ENCODE measurements at regions not wholly inside any gene's neighbourhood (a gene's known extent, or its start where the extent isn't known, plus 50 kb on each side); places are given as distances from the start of the nearest gene placed in this dataset.

DNA sequence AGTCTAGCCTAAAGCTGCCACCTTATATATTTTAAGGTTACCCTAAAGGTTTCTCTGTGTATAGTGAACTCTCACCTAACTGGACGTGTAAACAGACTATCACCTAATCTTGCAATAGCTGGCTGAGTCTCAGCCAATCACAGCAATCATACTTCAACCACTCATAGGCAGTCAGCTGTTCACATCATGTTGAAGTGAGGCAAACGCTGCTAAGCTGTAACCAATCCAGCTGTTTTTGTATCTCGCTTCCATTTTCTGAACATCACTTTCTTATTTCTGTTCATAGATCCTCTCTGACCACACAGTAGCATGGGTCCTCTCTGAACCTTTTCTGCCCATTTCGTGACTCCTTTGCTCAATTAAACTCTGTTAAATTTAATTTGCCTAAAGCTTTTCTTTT is 468.2 kb upstream of the POU3F3 start:
- Mint-ChIP-seq H3K4me3 (no peak overlapping the region), H3K27me3 (ENCODE audit: low read depth) (peaks cover 29% of the 10 kb centered on the region), H3K4me1 (no peaks in the 10 kb centered on the region), H3K36me3 (no peaks in the 10 kb centered on the region), H3K9me3 (peaks cover 7% of the 10 kb centered on the region), H3K27ac (no peak overlapping the region)
- DNase-seq (ENCODE audit: low spot score in 2 of 2, unreplicated experiment in 2 of 2): no peak
- TF ChIP-seq, protein P1, sequence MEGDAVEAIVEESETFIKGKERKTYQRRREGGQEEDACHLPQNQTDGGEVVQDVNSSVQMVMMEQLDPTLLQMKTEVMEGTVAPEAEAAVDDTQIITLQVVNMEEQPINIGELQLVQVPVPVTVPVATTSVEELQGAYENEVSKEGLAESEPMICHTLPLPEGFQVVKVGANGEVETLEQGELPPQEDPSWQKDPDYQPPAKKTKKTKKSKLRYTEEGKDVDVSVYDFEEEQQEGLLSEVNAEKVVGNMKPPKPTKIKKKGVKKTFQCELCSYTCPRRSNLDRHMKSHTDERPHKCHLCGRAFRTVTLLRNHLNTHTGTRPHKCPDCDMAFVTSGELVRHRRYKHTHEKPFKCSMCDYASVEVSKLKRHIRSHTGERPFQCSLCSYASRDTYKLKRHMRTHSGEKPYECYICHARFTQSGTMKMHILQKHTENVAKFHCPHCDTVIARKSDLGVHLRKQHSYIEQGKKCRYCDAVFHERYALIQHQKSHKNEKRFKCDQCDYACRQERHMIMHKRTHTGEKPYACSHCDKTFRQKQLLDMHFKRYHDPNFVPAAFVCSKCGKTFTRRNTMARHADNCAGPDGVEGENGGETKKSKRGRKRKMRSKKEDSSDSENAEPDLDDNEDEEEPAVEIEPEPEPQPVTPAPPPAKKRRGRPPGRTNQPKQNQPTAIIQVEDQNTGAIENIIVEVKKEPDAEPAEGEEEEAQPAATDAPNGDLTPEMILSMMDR (IDR thresholded peaks at IDR 0.05; ENCODE audit: unreplicated experiment): no peak

DNA sequence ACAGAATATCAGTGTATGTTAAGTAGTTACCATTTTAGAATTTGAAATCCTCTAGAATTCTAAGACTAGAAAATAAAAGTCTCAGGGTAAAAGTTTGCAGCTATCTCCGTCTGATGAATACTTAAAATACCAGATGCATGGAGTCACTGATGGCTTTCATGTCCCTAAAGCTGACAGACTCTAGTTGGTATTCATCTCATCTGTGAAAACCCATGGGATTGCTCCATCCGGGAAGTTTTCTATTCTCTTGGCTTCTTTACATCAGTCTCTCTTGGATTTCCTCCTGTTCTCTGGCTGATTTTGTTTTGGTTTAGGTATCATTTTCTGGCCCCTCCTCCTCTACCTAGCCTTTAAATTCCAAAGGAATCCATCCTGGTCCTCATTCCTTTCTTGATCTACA is 465.6 kb upstream of the POU3F3 start:
- H3K27me3 Mint-ChIP-seq (ENCODE audit: low read depth): peaks cover 22% of the 10 kb centered on the region
- DNase-seq (ENCODE audit: low spot score in 2 of 2, unreplicated experiment in 2 of 2): no peak
- peaks cover 7% of the 10 kb centered on the region for H3K9me3 Mint-ChIP-seq
- TF ChIP-seq, protein P1 (IDR thresholded peaks at IDR 0.05; ENCODE audit: unreplicated experiment): no peak
- no peaks in the 10 kb centered on the region for H3K36me3 Mint-ChIP-seq
- H3K4me3 Mint-ChIP-seq: no peak overlapping the region
- H3K4me1 Mint-ChIP-seq: no peaks in the 10 kb centered on the region
- H3K27ac Mint-ChIP-seq: no peak overlapping the region

DNA sequence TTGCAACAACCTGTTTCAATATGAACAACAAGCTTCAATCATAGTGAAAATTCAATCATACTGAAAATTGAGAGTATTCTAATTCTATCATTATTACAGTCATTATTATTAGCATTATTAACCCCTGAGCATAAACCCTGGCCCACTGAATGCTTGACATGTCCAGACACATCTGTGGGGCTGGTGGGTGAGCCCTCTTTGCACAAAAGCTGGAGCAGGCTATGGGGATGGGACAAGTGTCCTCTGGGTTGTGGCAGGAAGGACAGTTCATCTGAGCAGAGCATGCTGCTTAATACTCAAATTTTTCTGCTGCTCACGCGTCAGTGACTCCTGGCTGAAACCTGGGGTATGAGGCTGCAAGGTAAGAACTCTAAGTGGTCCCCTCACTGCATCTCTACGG is 451.1 kb upstream of the POU3F3 start:
- H3K4me1 Mint-ChIP-seq: peaks cover 6% of the 10 kb centered on the region
- H3K9me3 Mint-ChIP-seq: no peaks in the 10 kb centered on the region
- TF ChIP-seq, protein P1 (IDR thresholded peaks at IDR 0.05; ENCODE audit: unreplicated experiment): no peak
- no peaks in the 10 kb centered on the region for H3K36me3 Mint-ChIP-seq
- H3K27ac Mint-ChIP-seq: no peak overlapping the region
- H3K4me3 Mint-ChIP-seq: no peak overlapping the region
- peaks cover 12% of the 10 kb centered on the region for H3K27me3 Mint-ChIP-seq (ENCODE audit: low read depth)
- DNase-seq (ENCODE audit: low spot score in 2 of 2, unreplicated experiment in 2 of 2): no peak

DNA sequence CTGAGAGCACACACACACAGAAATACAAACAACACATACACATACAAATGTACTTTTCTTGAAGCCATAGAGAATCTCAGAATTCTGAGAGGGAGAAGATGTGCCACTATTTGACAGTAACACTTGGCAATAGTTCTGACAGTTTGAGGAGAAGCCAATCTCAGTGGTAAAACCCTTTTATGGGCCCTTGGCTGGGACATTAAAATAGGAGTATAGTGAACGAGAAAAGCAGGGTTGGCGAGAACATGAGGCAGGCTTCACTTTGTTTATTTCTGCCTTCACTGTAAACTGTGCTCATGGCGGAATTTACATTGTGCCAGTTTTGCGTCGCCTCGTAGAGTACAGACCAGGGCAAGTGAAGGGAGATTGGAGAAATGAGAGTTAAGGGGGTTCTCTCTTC is 449.4 kb upstream of the POU3F3 start:
- H3K4me3 Mint-ChIP-seq: no peak overlapping the region
- no peak overlapping the region for H3K27ac Mint-ChIP-seq
- H3K27me3 Mint-ChIP-seq (ENCODE audit: low read depth): peaks cover 12% of the 10 kb centered on the region
- H3K36me3 Mint-ChIP-seq: no peaks in the 10 kb centered on the region
- peaks cover 8% of the 10 kb centered on the region for H3K4me1 Mint-ChIP-seq
- no peak for DNase-seq (ENCODE audit: low spot score in 2 of 2, unreplicated experiment in 2 of 2)
- TF ChIP-seq, protein P1 (IDR thresholded peaks at IDR 0.05; ENCODE audit: unreplicated experiment): no peak
- no peaks in the 10 kb centered on the region for H3K9me3 Mint-ChIP-seq

DNA sequence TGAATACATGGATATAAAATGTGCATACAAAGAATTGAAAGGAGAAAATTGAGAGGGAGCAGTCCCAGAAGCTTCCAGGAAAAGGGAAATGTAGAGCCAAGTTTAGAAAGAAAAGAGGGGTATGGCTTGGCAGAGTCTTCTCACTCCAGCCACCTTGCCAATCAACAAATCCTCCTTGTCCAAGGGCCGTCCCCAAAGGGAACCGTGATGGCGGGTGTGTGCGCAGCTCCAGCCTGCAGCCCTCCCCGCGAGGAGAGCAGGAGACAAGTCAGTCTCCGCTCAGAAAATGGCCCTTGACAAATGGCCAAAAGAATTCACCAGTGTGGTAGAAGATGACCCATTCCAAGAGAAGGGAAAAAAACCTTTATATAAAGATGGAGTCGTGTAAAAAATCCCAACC is 448.3 kb upstream of the POU3F3 start:
- Mint-ChIP-seq H3K4me1 (peaks cover 8% of the 10 kb centered on the region), H3K9me3 (no peaks in the 10 kb centered on the region), H3K36me3 (no peaks in the 10 kb centered on the region), H3K4me3 (no peak overlapping the region), H3K27me3 (ENCODE audit: low read depth) (peaks cover 14% of the 10 kb centered on the region), H3K27ac (no peak overlapping the region)
- TF ChIP-seq, protein P1 (IDR thresholded peaks at IDR 0.05; ENCODE audit: unreplicated experiment): no peak
- no peak for DNase-seq (ENCODE audit: low spot score in 2 of 2, unreplicated experiment in 2 of 2)

DNA sequence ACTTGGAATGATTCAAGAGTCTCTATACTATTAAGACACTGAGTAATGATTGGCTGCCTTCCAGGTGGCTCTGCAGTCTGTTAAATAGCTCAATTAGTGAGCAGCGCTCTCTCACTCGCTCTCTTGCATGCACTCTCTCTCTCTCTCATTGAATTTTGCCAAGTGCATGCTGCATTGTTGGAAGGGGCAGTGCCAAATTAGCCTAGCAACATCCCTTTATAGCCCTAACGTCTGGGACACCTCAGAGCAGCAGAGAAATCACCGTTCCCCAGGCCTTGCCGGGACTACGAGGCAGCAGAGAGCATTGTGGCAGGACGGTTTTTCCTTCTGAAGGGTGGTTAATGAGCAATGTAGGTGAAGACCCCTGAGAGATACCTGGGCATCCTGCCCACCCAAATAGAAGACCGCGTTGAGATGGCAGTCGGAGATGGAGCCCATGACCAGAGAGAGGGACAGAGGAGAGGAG is 447.6 kb upstream of the POU3F3 start:
- no peak overlapping the region for H3K4me3 Mint-ChIP-seq
- TF ChIP-seq, protein P1 (IDR thresholded peaks at IDR 0.05; ENCODE audit: unreplicated experiment): no peak
- H3K36me3 Mint-ChIP-seq: no peaks in the 10 kb centered on the region
- peaks cover 8% of the 10 kb centered on the region for H3K4me1 Mint-ChIP-seq
- H3K27me3 Mint-ChIP-seq (ENCODE audit: low read depth): peaks cover 16% of the 10 kb centered on the region
- H3K9me3 Mint-ChIP-seq: no peaks in the 10 kb centered on the region
- H3K27ac Mint-ChIP-seq: no peak overlapping the region
- no peak for DNase-seq (ENCODE audit: low spot score in 2 of 2, unreplicated experiment in 2 of 2)
